OCI-LY3 (cell line): ENCODE measurements at regions not wholly inside any gene's neighbourhood (a gene's known extent, or its start where the extent isn't known, plus 50 kb on each side); places are given as distances from the start of the nearest gene placed in this dataset.
A peak's percentile ranks its signal among the peaks of the same experiment; 100 is the strongest.

Source experiments
- H2AFZ ChIP-seq: fragments of 200-600, 300-600 bp; shearing (Covaris generic); 2 replicates; pipeline ENCODE4 v1.6.0; 2014; ENCODE audit warnings: antibody characterized with exemption, low read depth, low read length
- H3K27ac ChIP-seq: fragments of 200-600, 300-600 bp; sonication (generic); 2 replicates; pipeline ENCODE4 v1.5.1; 2014; ENCODE audit warnings: mild to moderate bottlenecking, low read length, moderate library complexity, mixed read lengths
- H3K27me3 ChIP-seq: fragments of 200-600, 300-600 bp; sonication (generic); 2 replicates; pipeline ENCODE4 v1.6.1; 2014; ENCODE audit warnings: low read depth, low read length, mixed read lengths
- H3K36me3 ChIP-seq: fragments of 200-600, 300-600 bp; sonication (generic); replicated peaks from 2 replicates; pipeline ENCODE3; 2014; ENCODE audit warnings: low read depth, low read length, mixed read lengths
- H3K4me1 ChIP-seq: fragments of 300-600, 200-600 bp; sonication (generic); 2 replicates; pipeline ENCODE4 v1.6.1; 2014; ENCODE audit warnings: low read length, mixed read lengths
- H3K4me2 ChIP-seq: fragments of 200-600, 300-600 bp; sonication (generic); 2 replicates; pipeline ENCODE4 v1.6.1; 2014; ENCODE audit warnings: low read length, mixed read lengths
- H3K4me3 ChIP-seq: fragments of 300-600, 200-600 bp; sonication (generic); 2 replicates; pipeline ENCODE4 v1.5.1; 2014; ENCODE audit warnings: antibody characterized with exemption, mild to moderate bottlenecking, low read length, moderate library complexity
- H3K79me2 ChIP-seq: fragments of 300-600, 200-600 bp; shearing (Covaris generic); 2 replicates; pipeline ENCODE4 v1.6.1; 2014; ENCODE audit warnings: mild to moderate bottlenecking, low read length, mixed read lengths
- H3K9ac ChIP-seq: fragments of 300-600, 200-600 bp; shearing (Covaris generic); 2 replicates; pipeline ENCODE4 v1.6.0; 2014; ENCODE audit warnings: mild to moderate bottlenecking, low read length, moderate library complexity
- H3K9me3 ChIP-seq: fragments of 200-600, 300-600 bp; shearing (Covaris generic); 2 replicates; pipeline ENCODE4 v1.6.1; 2014; ENCODE audit warnings: low read length, mixed read lengths; ENCODE audit not compliant: insufficient read depth
- H4K20me1 ChIP-seq: fragments of 200-600, 300-600 bp; sonication (generic); 2 replicates; pipeline ENCODE4 v1.6.1; 2016; ENCODE audit warnings: low read length, mixed read lengths; ENCODE audit not compliant: insufficient read depth
- EZH2phosphoT487 ChIP-seq: fragments of 200-600 bp; shearing (Covaris generic); IDR thresholded peaks from 2 replicates; pipeline ENCODE4 v1.6.1; 2018; ENCODE audit warnings: antibody characterized with exemption, mixed run types, low read depth
- TF ChIP-seq, protein P1 (sequence below): fragments of 200-600, 300-600 bp; sonication (generic); IDR thresholded peaks from 2 replicates; pipeline ENCODE4 v1.5.1; 2014; ENCODE audit warnings: antibody characterized with exemption, low read length, low read depth

DNA sequence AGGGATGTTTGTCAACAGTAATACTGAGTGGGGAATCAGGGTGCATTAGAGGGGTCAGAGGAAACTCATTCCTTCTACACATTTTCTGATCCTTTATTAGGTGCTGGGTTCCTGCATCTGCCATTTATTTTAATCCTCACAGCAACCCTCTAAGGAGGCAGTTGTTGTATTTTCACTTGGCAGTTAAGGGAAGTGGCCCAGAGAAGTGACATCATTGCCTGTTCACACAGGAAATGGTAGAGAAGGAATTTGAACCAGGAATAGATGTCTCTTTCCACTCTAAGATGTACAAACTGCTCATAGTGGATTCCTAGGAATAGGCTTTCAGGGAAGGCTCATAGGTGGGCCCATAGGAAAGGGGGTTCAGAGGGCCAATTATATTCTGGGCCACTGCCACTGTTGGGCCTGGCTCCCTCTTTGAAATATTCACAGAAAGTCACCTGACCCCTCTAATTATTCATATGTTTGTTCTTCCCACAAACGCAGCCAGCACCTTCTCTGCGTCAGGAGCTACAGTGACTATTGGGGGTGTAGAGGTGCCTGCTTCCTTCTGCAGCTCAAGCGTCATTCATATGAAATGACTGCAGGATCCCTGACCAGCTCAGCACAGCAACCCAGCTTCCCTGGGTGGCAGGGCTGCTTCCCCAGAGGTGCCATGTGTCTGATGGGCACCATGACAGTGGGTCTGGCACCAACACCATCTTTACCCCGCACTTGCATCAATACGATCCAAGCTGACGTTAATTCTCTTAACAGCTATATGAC, 163.9 kb upstream of the SMAD3 start:
- no peak for TF ChIP-seq EZH2phosphoT487
- TF ChIP-seq, protein P1, sequence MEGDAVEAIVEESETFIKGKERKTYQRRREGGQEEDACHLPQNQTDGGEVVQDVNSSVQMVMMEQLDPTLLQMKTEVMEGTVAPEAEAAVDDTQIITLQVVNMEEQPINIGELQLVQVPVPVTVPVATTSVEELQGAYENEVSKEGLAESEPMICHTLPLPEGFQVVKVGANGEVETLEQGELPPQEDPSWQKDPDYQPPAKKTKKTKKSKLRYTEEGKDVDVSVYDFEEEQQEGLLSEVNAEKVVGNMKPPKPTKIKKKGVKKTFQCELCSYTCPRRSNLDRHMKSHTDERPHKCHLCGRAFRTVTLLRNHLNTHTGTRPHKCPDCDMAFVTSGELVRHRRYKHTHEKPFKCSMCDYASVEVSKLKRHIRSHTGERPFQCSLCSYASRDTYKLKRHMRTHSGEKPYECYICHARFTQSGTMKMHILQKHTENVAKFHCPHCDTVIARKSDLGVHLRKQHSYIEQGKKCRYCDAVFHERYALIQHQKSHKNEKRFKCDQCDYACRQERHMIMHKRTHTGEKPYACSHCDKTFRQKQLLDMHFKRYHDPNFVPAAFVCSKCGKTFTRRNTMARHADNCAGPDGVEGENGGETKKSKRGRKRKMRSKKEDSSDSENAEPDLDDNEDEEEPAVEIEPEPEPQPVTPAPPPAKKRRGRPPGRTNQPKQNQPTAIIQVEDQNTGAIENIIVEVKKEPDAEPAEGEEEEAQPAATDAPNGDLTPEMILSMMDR, result no peak
- H3K79me2 ChIP-seq, result no peaks in the 10 kb centered on the region
- H3K9me3 ChIP-seq, result no peaks in the 10 kb centered on the region
- H3K4me3 ChIP-seq, result no peak overlapping the region
- H3K27me3 ChIP-seq, result no peaks in the 10 kb centered on the region
- no peak overlapping the region for H3K4me2 ChIP-seq
- H3K36me3 ChIP-seq, result no peaks in the 10 kb centered on the region
- no peaks in the 10 kb centered on the region for H4K20me1 ChIP-seq
- H2AFZ ChIP-seq, result peak overlapping the region; percentile 69
- no peak overlapping the region for H3K27ac ChIP-seq
- peaks cover 12% of the 10 kb centered on the region for H3K4me1 ChIP-seq
- H3K9ac ChIP-seq, result no peak overlapping the region

- no peaks in the 10 kb centered on the region for H3K27me3 ChIP-seq
- no peaks in the 10 kb centered on the region for H3K9me3 ChIP-seq
- peaks cover 39% of the 10 kb centered on the region for H3K4me1 ChIP-seq
- H3K4me3 ChIP-seq, result no peak overlapping the region
- no peak overlapping the region for H3K9ac ChIP-seq
- H3K4me2 ChIP-seq, result no peak overlapping the region
- no peaks in the 10 kb centered on the region for H3K79me2 ChIP-seq
- TF ChIP-seq, protein P1, result no peak
- H3K36me3 ChIP-seq, result no peaks in the 10 kb centered on the region
- H2AFZ ChIP-seq, result no peak overlapping the region
- no peak overlapping the region for H3K27ac ChIP-seq
- H4K20me1 ChIP-seq, result no peaks in the 10 kb centered on the region
Measured at GRCh38 chr15:66905185-66905584, 160.2 kb upstream of the SMAD3 start.

- H2AFZ ChIP-seq, result no peak overlapping the region
- no peaks in the 10 kb centered on the region for H3K27me3 ChIP-seq
- no peaks in the 10 kb centered on the region for H3K79me2 ChIP-seq
- H3K9me3 ChIP-seq, result no peaks in the 10 kb centered on the region
- H3K9ac ChIP-seq, result no peak overlapping the region
- no peaks in the 10 kb centered on the region for H4K20me1 ChIP-seq
- peaks cover 42% of the 10 kb centered on the region for H3K4me1 ChIP-seq
- TF ChIP-seq, protein P1, result peak; percentile 43
- TF ChIP-seq EZH2phosphoT487, result no peak
- no peaks in the 10 kb centered on the region for H3K36me3 ChIP-seq
- no peak overlapping the region for H3K4me2 ChIP-seq
- H3K27ac ChIP-seq, result no peak overlapping the region
- H3K4me3 ChIP-seq, result no peak overlapping the region
Measured at GRCh38 chr15:66905954-66906353, 159.4 kb upstream of the SMAD3 start.

DNA sequence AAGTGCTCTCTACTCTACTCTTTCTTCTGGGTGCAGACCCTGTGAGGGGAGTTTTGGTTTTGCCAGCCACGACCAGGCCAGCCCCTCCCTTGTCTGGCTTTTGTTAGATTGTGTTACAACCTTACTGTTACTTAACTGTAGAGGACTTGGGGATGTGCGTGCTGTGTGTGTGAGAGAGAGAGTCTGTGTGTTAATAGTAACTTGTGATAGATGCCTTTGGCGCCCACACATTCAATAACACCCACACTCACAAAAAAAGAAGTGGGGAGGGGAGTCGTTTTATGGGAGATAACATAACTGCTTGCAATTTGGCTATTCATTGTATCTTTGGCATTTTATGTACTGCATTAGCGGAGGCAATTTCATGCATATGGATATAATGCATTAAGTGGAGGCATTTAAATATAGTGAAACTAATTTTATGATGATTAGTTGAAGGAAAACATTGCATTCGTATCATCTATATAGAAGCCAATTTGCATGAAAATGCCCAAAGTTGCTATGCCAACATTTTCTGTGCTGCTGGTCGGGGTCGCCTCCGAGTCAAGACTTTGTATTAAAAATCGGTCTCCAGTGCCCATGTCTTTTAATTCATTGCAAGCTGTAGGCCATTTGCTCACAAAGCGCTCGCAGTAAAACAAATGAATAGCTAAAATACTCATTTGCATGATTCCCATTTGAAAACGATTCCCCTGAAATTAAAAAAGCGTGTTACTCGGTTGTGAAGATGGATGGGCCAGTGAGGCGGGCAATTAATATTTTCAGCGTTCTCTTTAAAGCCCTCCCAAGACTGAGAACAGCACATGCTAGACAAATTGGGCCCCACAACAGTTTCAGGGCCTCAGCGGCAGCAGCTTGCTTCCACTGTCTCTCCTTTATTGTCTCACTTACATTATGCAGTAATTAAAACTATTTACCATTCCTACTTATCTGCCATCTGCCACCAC, 158.5 kb upstream of the SMAD3 start:
- no peaks in the 10 kb centered on the region for H4K20me1 ChIP-seq
- no peak overlapping the region for H3K4me3 ChIP-seq
- no peaks in the 10 kb centered on the region for H3K9me3 ChIP-seq
- H3K27ac ChIP-seq, result no peak overlapping the region
- H3K36me3 ChIP-seq, result no peaks in the 10 kb centered on the region
- H3K4me1 ChIP-seq, result peaks cover 37% of the 10 kb centered on the region
- no peak overlapping the region for H3K9ac ChIP-seq
- H3K4me2 ChIP-seq, result peak overlapping the region; percentile 74
- H2AFZ ChIP-seq, result no peak overlapping the region
- TF ChIP-seq, protein P1, result no peak
- TF ChIP-seq EZH2phosphoT487, result no peak
- H3K27me3 ChIP-seq, result no peaks in the 10 kb centered on the region
- H3K79me2 ChIP-seq, result no peaks in the 10 kb centered on the region
